C4-2B (cell line): ENCODE measurements at regions not wholly inside any gene's neighbourhood (a gene's known extent, or its start where the extent isn't known, plus 50 kb on each side); places are given as distances from the start of the nearest gene placed in this dataset.

Source experiments
- ZFX ChIP-seq: fragments of 450-650 bp; IDR thresholded peaks from 2 replicates; pipeline ENCODE4 v1.6.1; 2017
- TF ChIP-seq, protein P1 (sequence below): fragments of 450-650 bp; conservative IDR thresholded peaks from 2 replicates; pipeline ENCODE4 v1.5.1; 2017; ENCODE audit warnings: mild to moderate bottlenecking

DNA sequence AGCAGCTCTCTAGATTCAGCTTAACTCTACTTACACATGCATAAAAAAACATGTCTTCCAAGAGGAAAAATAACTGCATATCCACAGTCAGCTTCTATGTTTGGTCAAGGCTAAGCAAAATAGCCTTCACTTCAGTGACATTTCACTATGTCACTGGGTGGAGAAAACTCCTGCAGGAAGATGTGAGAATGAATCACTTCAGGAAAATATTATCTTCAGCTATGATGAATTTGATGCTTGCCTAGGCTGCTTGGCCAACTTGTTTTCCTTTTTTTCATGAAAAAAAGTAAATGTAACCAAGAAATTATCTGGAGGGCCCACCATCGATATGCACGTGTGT, 143.0 kb upstream of the ZNF608 start:
- TF ChIP-seq, protein P1, sequence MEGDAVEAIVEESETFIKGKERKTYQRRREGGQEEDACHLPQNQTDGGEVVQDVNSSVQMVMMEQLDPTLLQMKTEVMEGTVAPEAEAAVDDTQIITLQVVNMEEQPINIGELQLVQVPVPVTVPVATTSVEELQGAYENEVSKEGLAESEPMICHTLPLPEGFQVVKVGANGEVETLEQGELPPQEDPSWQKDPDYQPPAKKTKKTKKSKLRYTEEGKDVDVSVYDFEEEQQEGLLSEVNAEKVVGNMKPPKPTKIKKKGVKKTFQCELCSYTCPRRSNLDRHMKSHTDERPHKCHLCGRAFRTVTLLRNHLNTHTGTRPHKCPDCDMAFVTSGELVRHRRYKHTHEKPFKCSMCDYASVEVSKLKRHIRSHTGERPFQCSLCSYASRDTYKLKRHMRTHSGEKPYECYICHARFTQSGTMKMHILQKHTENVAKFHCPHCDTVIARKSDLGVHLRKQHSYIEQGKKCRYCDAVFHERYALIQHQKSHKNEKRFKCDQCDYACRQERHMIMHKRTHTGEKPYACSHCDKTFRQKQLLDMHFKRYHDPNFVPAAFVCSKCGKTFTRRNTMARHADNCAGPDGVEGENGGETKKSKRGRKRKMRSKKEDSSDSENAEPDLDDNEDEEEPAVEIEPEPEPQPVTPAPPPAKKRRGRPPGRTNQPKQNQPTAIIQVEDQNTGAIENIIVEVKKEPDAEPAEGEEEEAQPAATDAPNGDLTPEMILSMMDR: no peak
- no peak for TF ChIP-seq ZFX
